ENCODE measurements at regions not wholly inside any gene's neighbourhood (a gene's known extent, or its start where the extent isn't known, plus 50 kb on each side); places are given as distances from the start of the nearest gene placed in this dataset.

- TF ChIP-seq, protein P1, sequence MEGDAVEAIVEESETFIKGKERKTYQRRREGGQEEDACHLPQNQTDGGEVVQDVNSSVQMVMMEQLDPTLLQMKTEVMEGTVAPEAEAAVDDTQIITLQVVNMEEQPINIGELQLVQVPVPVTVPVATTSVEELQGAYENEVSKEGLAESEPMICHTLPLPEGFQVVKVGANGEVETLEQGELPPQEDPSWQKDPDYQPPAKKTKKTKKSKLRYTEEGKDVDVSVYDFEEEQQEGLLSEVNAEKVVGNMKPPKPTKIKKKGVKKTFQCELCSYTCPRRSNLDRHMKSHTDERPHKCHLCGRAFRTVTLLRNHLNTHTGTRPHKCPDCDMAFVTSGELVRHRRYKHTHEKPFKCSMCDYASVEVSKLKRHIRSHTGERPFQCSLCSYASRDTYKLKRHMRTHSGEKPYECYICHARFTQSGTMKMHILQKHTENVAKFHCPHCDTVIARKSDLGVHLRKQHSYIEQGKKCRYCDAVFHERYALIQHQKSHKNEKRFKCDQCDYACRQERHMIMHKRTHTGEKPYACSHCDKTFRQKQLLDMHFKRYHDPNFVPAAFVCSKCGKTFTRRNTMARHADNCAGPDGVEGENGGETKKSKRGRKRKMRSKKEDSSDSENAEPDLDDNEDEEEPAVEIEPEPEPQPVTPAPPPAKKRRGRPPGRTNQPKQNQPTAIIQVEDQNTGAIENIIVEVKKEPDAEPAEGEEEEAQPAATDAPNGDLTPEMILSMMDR (IDR thresholded peaks at IDR 0.05), result no peak
- TF ChIP-seq POLR2A (IDR thresholded peaks at IDR 0.05), result no peak
Measured at GRCh38 chr10:28754930-28755718, 77.8 kb downstream of the BAMBI start.

Data from esophagus squamous epithelium (tissue), 4 donors.